Astrocyte (in vitro differentiated cells and primary cell): ENCODE measurements at regions not wholly inside any gene's neighbourhood (a gene's known extent, or its start where the extent isn't known, plus 50 kb on each side); places are given as distances from the start of the nearest gene placed in this dataset.

Source experiments
- EZH2 ChIP-seq: IDR thresholded peaks from 2 replicates; pipeline ENCODE4 v1.6.1; 2012; ENCODE audit warnings: mild to moderate bottlenecking, low read length, inconsistent platforms; ENCODE audit not compliant: insufficient read depth
- TF ChIP-seq, protein P1 (sequence below): IDR thresholded peaks from 2 replicates; pipeline ENCODE4 v1.5.1; 2011; ENCODE audit warnings: low read depth, mild to moderate bottlenecking, inconsistent platforms, low read length, moderate library complexity; ENCODE audit not compliant: insufficient read depth

DNA sequence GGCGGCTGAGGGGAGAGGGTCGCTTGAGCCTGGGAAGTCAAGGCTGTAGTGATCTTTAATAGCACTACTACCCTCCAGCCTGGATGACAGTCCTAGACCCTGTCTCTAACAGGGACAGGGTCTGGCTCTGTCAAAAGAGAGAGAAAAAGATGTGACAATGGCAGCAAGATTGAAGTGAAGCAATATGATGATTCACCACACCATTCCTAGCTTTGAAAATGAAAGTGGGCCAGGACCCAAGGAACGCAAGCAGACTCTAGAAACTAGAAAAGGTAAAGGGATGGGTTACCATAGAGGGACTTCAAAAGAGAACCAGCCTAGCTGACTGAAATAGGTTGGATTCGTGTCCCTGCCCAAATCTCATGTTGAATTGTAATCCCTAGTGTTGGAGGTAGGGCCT, 426.9 kb downstream of the HTR1B start:
- no peak for TF ChIP-seq EZH2
- TF ChIP-seq, protein P1, sequence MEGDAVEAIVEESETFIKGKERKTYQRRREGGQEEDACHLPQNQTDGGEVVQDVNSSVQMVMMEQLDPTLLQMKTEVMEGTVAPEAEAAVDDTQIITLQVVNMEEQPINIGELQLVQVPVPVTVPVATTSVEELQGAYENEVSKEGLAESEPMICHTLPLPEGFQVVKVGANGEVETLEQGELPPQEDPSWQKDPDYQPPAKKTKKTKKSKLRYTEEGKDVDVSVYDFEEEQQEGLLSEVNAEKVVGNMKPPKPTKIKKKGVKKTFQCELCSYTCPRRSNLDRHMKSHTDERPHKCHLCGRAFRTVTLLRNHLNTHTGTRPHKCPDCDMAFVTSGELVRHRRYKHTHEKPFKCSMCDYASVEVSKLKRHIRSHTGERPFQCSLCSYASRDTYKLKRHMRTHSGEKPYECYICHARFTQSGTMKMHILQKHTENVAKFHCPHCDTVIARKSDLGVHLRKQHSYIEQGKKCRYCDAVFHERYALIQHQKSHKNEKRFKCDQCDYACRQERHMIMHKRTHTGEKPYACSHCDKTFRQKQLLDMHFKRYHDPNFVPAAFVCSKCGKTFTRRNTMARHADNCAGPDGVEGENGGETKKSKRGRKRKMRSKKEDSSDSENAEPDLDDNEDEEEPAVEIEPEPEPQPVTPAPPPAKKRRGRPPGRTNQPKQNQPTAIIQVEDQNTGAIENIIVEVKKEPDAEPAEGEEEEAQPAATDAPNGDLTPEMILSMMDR, result no peak
